Medulla oblongata (tissue), 1 donor: ENCODE measurements at regions not wholly inside any gene's neighbourhood (a gene's known extent, or its start where the extent isn't known, plus 50 kb on each side); places are given as distances from the start of the nearest gene placed in this dataset.

ENCODE experiments used
- DNase-seq: peaks from one replicate; pipeline ENCODE4 v3.0.0-alpha.2; 2015; ENCODE audit errors: extremely low spot score

DNA sequence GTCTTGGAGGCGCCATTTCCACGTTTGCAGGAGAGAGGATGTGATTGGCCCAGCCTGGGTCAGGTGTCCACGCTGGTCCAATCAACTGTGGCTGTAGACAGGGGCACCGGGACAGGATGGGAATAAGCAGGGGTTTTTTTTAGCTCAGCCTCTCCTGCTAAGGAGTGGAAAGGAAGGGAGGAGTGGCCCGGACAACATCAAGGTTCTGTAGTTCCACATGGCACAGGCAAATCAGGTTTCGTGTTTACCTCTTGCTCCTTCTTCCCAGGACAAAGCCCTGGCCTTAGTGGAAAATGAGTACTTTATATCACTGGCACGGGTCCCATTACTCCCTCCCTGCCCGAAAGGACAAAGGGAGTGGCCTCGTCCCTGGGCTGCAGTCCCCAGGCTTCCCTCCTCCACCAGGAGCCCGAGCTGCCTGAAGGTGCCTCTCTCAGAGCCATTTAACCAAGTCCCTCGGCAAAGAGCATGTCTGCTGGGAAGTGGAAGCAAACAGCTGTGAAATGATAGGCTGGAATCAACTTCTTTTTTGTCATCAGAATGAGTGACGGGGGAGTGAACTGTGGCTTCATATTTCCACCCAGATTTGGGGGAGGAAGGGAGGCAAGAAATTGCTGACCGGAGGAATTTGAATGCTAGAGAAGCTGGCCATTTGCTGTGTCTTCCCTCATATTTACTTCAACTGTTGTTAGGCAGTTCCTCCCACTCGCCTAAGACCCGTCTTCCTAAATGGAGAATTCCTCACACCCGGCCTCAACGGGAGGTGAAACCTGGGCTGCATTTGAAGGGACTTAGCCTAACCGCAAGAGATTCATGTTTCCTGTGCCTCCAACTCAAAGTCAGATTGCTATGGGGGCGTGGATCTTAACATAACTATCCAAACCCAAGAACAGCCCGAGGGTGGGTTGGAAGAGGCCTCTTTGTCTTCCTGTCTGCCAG, 84.9 kb upstream of the SLC44A3 start:
- DNase-seq, result no peak

DNA sequence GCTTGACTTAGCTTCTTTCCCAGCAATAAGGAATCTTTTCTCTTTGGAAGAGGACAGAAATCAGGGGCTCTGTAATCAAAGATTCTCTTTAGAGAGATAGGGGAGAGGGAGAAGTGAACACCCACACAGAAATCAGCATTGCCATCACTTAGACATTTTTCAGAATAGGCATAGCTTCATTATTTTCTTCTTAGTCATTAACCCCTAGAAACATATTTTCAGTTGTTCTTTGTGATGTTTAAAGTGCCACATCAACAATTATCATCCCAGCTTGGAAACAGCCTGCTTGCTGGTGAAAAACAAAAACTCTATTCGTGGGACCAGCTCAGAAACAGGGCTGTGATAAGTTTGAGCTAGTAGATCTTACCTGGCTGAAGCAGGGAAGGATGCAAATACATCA, 88.3 kb upstream of the SLC44A3 start:
- DNase-seq, result no peak

DNA sequence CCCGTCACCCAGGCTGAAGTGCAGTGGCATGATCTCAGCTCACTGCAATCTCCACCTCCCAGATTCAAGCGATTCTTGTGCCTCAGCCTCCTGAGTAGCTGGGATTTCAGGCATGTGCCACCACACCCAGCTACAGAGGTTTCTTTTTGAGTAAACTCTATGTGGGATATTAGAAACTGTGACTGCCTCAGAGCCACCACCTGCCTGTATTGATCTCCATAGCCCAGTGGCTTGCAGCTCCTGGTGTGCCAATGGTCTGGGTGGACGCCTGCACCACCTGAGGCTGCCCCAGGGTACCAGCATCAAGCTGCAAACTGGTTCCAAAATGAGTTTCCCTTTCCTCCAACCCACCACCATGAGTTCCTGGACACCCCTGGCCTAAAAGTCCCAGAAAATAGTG, 89.7 kb upstream of the SLC44A3 start:
- no peak for DNase-seq

DNA sequence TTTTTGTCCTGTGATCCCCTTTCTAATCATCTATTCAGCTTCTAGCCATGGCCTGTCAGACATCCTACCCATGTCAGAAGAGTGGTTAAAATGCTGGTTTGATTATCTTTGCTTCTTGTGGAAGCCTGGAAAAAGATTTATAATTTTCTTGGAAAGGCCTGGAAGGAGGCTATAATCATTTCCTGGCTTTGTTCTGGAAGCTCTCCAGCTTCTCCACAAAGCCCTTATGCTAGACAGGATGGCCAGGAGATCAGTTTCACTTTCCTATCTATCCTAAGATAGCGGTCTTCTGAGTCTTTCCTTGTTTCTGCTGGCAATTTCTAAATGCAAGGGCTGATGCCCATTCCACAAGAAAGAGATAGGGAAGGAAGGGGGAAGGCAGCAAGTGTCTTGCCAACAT, 90.9 kb upstream of the SLC44A3 start:
- DNase-seq, result no peak

DNA sequence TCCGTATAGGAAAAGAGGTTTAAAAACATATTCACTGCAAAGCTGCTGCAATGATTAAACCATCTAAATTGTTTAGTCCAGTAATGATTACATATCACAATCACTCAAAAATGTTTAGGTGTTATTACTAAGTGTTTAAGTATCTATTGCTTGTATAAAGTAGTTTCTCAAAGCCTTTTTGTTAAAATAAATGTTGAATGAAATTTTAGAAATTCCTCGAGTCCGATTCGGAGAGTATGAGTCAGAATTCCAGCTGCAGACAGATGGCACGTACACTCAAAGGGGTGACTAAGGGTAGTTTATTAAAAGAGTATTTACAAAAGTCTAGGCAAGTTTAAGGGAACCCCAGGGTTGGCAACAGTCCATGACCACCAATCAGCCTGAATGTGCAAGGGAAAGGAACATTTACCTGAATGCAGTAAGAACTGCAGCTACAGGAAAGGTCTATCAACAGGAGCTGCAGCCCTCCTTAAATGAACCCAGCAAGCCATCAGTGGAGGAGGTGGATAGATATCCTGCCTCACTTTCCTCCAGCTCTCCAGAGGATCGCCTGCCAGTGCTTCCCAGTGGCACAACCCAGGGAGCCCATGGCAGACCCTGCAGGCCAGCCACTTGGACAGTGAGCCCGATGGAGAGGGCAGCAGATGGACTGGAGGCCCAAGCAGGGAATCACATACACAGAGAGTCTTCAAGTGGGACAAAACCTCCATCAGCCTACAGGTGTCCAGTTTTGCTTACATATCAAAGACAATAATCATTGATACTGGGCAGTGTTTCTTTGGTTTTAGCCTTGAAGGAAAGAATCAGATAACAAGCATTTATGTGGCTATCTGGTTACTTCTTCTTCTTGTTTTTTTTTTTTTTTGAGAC, 92.1 kb upstream of the SLC44A3 start:
- DNase-seq, result no peak

DNA sequence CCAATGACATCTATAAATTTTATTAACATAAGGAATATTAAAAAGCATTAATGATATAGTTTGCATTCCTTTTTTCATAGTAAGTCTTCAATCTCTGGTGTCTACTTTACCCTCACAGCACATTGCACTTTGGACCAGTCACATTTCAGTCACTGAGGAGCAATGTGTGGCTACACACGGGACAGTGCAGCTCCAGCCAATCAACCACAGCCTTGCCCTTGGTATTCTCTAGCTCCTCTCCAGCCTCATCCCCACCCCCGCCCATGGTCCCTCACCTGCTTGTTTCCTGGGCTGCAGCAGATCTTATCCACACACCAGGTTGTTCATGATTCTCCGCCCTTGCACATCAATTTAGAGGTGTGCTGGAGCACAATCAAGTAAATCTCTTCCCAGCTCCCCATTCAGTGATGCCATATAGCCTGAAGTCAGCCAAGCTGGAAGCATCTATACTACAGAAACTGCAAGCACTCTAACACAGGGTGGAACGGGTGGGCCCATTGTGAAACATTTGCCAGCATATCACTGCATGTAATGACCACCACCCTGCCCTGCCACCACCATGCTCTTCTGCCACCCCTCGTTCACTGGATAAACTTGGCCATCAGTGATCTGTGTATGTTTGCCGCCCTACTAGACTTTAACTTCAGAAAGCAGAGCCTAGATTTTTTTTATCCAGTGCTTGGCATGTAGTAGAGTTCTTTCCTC, 93.0 kb upstream of the SLC44A3 start:
- no peak for DNase-seq

DNA sequence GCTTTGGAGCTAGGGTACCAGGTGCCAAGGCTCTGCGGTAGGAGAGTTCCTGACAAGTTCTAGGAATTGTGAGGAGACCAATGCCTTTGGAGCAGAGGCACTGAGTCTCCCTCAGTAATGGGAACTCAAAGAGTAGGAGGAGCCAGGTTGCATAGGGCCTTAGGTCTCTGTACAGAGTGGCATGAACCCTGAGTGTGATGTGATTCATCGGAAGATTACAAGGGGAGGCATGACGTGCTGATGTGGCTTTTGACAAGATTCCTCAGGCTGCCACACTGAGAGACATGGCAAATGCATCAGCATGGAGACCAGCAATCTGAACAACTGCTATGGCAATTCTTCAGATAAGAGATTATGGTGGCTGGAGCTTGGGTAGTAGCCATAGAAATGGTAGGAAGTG, 94.6 kb upstream of the SLC44A3 start:
- no peak for DNase-seq

DNA sequence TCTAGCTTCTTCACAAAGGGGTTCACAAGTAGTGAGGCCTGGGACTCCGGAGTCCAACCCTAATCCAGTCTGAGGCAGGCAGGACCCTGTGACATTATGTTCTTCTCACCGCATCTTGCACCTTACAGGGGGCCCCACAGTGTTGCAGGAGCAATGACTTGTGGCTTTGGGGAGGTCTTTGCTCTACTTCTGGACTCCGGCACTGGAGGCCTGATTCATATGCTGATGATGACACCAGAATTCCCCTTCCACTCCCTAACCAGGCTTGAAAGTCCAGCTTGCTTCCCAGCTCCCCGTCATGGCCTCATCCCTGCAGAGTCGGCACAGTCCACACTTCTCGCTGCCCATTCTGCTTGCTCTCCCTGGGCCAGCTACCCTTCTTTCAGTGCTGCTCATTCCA, 96.3 kb upstream of the SLC44A3 start:
- no peak for DNase-seq

DNA sequence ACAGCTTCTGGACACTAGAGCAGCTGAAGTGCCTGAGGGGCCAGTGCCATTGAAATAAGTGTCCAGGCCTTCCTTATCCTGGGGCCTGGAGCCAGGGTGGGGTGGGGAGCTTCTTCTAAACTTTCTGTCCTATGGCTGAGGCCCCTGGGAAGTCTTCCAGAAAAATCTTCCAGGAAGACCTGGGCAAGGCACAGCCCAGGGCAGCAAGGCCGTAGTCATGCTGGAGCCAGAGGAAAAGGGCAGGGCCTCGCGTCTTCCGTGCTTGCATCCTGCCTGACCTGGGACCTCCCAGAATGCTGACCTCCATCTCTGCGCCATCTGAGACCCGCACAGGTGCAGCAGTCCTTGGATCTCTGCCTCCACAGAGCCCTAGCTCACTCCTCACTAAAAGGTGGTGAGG, 96.7 kb upstream of the SLC44A3 start:
- DNase-seq, result no peak

DNA sequence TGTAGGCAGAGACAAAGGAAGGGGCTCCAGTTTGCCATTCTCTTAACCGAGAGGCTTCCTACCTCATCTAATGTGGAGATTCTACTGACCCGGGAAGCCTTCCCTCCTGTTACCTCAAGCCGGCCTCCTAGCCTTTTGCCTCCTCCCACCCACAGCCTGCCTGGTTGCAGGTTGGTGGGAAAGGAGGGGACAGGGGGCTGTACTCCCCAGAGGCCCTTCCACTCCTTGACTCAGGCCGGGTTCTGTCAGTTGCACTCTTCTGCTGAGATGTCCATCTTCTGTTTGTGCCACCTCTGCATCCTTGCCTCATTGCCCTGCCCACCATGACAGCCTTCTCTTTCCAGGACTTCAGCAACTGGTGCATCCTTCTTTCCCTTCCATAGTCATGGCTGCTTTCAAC, 98.0 kb upstream of the SLC44A3 start:
- no peak for DNase-seq

DNA sequence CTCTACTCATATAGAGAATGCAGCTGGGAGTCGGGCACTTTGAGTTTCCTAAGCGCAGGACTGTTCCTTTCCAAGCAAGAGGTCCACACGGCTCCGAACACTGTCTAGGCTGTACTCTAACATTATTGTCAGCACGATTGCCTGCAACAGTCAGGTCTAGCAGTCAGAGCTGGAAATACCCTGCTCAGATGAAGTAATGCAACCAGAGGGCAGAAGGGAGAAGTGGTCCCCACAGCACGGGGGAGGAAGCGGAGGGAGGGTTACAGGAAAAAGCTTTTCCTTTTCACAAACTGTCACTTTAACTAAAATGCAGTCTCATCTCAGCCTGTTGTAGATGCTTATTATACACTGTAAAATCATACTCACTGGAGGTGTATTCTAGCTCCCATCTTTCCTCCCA, 98.9 kb upstream of the SLC44A3 start:
- DNase-seq, result peak; percentile 46

DNA sequence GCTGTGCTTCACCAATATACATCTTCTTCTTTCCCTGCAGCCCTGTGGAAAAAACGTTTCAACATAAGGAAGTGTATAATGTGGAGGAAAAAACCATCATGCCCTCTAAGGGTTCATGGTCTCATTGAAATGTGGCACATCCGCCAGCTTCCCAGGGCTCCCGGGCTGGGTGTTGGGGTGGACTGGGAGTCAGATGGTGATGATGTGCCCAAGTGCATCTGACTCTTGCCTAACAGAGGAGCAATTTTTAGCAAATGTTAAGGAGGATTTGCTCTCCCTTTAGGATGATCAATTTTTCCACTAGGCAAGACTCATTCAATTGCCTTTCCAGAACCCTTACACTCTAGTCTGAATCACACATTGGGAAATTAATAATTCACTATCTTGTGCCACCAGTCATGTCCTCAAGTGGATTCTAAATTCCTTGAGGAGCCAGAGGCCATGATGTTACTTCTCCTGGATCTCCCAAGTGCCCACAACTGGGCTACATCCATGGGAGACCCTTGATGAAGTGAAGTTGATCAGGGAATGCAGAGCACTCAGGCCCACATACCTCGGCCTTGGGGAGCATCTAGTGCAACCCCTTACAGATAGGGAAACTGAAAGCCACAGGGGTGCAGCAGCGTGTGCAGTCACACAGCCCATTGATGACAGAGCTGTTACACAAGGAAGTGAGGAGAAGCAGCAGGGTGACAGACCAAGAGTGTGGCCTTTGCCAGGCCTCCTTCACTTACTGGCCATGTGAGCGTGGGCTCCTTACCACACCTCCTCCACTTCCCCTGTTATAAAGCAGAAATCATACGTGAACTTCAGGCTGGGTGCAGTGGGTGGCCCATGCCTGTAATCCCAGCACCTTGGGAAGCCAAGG, 100.0 kb upstream of the SLC44A3 start:
- DNase-seq, result peak; percentile 71

DNA sequence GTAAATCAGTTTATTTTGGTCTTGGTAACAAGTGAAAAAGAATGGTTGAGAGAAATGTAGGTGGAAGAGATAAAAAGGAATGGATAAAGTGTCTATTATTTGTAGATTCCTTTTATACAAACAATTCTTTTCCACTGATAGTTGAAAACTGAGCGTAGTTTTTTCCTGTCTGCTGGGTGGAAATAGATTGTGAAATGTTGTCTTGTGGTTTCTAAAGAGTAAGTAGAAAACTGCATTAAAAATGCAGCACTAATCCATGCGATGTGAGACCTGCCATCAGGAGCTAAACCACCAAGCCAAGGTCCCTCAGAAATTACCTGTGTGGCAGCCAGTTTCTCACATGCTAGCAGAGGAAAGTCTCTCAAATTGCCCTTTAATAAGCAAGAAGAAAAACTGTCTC, 103.2 kb upstream of the SLC44A3 start:
- no peak for DNase-seq

DNA sequence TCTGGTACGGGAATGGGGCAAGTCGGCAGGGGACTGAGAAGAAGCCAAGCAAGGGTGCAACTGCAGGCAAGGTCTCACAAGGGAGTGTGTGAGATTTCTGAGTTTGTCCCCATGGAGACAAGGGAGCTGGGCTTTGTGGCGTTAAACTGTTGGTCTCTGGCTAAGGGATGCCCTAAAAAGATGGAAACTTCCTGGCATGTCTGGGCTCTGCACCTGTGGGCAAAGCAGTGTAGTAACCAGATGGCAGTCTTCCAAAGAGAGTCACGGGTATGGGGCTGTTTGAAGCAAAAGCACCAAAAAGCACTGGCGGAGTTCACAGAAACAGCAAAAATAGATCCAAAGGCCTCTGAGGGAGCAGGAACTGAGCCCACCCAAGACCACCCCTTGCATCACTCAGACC, 104.8 kb upstream of the SLC44A3 start:
- no peak for DNase-seq

DNA sequence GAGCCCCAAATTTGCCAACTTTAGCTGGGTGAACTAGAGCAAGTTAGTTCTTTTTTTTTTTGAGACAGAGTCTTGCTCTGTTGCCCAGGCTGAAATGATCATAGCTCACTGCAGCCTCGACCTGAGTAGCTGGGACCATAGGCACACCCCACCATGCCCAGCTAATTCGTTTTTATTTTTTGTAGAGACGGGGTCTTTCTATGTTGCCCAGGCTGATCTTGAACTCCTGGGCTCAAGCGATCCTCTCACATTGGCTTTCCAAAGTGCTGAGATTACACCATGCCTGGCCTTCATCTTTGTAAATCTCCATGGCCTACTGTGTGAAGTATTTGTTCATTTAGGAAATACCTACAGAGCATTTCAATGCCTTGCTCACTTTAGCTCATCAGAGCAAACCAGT, 105.6 kb upstream of the SLC44A3 start:
- no peak for DNase-seq

DNA sequence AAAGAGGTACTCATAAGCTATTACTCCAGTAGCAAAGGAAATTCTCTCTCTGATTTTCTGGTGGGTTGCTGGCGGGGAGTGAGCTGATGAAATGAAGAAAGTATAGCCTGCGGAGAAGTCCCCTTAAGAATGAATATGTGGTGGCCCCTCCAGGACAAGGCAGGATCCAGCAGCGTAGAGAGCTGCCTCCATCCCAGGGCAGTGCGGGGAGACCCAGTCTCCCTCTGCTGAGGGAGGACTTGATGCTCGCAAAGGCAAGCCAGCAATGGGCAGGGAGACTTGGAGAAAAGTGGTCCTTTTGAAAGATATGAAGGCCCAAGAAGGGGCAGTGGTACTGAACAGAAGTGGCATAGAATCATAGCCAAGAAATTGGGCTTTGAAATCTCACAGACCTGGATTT, 106.0 kb upstream of the SLC44A3 start:
- no peak for DNase-seq

DNA sequence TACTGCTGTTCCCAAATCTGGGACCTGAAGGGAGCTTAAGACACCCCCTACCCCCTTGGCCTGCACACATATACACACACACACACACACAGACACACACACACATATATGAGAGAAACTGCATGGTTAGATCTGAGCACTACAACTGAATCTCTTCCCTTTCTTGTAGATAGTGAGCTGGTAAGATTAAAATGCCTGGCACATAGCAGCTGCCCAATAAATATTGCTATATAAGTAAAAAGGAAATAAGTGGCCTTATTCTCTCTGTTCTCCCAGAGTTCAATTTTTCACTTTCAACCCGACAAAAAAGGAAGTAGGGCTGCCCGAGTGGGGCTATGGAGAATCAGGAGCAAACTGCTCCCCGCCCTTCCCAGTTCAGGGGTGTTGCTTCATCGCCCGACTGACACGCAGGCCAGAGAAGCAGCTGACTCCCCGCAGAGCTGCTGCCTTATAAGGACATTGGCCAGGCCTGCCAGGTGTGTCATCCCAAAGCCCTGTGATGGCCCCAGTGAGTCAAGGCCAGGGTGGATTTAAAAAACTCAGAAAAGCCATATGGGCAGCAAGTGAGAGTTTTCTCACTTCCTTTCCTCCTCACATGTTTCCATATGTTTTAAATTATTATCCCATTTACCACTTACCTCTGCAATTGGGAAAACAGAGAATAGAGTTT, 106.5 kb upstream of the SLC44A3 start:
- DNase-seq, result peak; percentile 81

DNA sequence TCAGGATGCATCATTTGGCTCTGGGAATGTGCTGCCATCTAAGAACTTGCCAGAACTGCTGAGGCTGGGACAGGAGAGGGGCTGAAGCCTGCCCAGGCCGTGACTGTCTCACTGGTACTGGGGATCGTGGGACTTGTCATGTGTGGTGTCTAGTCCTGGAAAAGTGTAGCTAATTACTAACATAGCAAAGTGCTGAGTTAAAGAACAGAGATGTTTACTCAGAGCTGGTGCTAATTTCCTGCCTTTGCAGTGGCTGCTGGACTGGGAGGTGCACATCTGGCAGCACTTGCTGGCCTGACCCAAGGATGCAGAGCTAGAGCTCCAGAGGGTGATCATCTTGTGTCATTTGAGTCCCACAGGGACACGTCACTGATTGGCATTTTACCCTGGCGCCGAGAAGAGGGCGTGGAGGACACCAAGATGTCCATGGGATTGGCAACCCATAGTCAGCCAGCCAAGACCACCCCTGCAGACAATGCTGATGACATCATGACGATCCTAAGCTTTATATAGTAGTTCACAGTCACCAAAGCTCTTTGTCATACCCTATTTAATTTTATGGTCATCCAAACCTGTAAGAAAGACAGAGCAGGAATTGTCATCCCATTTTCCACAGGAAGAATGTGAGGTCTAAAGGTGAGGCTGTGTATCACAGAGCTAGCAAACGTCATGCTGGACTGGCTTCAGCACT, 110.1 kb upstream of the SLC44A3 start:
- no peak for DNase-seq

DNA sequence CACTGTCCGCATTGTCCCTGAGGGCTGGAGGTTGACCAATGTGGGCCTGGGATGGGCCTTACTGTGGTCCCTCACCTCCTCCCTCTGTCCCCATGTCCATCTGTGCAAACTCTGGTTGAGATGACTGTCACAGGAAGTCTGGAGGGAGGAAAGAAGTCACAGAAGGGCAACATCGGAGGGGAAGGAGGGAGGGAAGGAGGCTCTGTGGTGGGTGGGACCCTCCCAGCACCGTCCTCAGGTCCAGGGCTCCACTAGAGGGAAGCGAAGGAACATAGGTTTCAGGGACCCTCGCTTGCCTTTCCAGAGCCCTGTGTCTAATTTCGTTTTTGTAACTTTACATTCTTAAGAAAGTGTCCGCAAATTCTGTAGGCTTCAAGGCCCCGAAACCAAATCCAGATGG, 111.3 kb upstream of the SLC44A3 start:
- no peak for DNase-seq

DNA sequence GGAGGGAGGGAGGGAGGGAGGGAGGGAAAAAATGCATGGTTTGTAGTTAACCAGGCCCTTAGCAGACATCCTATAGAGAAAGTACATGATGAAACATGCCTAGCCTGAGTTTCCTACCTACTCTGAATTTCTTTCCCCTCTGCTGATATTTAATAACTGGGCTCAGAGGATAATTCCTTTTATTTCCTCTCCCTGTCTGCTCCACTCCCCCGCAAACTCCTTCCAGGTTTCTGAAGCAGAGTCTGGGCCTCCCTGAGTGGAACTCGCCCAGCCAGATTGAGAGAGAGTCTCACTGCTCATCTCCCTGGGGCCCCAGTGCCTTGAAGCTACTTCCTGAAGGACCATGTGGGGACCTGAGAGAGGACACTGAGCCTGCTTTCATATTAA, 111.9 kb upstream of the SLC44A3 start:
- DNase-seq, result no peak
